ENCODE measurements at regions not wholly inside any gene's neighbourhood (a gene's known extent, or its start where the extent isn't known, plus 50 kb on each side); places are given as distances from the start of the nearest gene placed in this dataset.

GRCh38 chr2:173831312-173832229 lies 133.6 kb downstream of the SP3 start:
- ChIA-PET POLR2A (no interaction called here), CTCF (ENCODE audit: low intra/inter-chr PET ratio, low total read pairs) (no interaction called here)
- Histone ChIP-seq H2AFZ (ENCODE audit: low read length) (no peak overlapping the region), H3K79me2 (ENCODE audit: insufficient read depth, low read length) (no peaks in the 10 kb centered on the region), H3K9me3 (ENCODE audit: low read length) (no peaks in the 10 kb centered on the region), H3K36me3 (replicated peaks in 1 of 2; ENCODE audit: control insufficient read depth in 1 of 2, insufficient read depth in 2 of 2, low read length in 2 of 2) (no peaks in the 10 kb centered on the region), H3K4me2 (ENCODE audit: low read depth, low read length) (no peak overlapping the region), H3K27ac (ENCODE audit: extremely low read length, insufficient read depth, low read length) (no peak overlapping the region), H3K27me3 (ENCODE audit: control insufficient read depth in 1 of 2, insufficient read depth in 2 of 2, low read length in 2 of 2) (peaks cover 2 to 78% of the 10 kb centered on the region in 2 experiments; a peak in 4 of 5 replicates), H4K20me1 (ENCODE audit: insufficient read depth, low read length) (no peaks in the 10 kb centered on the region), H3K4me1 (ENCODE audit: insufficient read depth, low read length) (no peaks in the 10 kb centered on the region), H3K9ac (ENCODE audit: insufficient read depth, low read depth, low read length) (no peak overlapping the region), H3K4me3 (replicated peaks in 1 of 3; ENCODE audit: insufficient read depth in 1 of 3, low read depth in 2 of 3, low read length in 3 of 3) (no peak overlapping the region)
- TF ChIP-seq ARID2 (CRISPR knock-in tag; IDR thresholded peaks at IDR 0.05; ENCODE audit: borderline replicate concordance) (no peak), ZNF788 (CRISPR knock-in tag; IDR thresholded peaks at IDR 0.05; ENCODE audit: borderline replicate concordance) (no peak), HDAC6 (IDR thresholded peaks at IDR 0.05; ENCODE audit: low read depth, low read length) (no peak), ZNF44 (CRISPR knock-in tag; IDR thresholded peaks at IDR 0.05) (no peak), THAP11 (CRISPR knock-in tag; IDR thresholded peaks at IDR 0.05) (no peak), ZBTB10 (CRISPR knock-in tag; IDR thresholded peaks at IDR 0.05; ENCODE audit: borderline replicate concordance) (no peak), KDM5B (CRISPR knock-in tag; IDR thresholded peaks at IDR 0.05; ENCODE audit: borderline replicate concordance) (no peak), ZFP41 (CRISPR knock-in tag; IDR thresholded peaks at IDR 0.05; ENCODE audit: borderline replicate concordance) (no peak)
- FAIRE-seq (no peak), DNase-seq (ENCODE audit: low spot score) (no peak), ATAC-seq (peak; percentile 48)
- intact Hi-C loops (cut with micrococcal nuclease; ENCODE audit: unreplicated experiment) (no loop called here), in situ Hi-C loops (cut with HindIII; ENCODE audit: extremely low pct_ligation_motif_present, low pct_unique_long_range_greater_than_20kb) (no loop called here)
- BruUV-seq (replicated peaks), result no TSS peak
- WGBS (ENCODE audit: low lambda C conversion rate), result 24% methylated on average over 9 of the region's 11 CpGs

Measured in HepG2 (cell line).